PC-3 (cell line): ENCODE measurements at regions not wholly inside any gene's neighbourhood (a gene's known extent, or its start where the extent isn't known, plus 50 kb on each side); places are given as distances from the start of the nearest gene placed in this dataset.

Experiments
- ATAC-seq: fragments of 200-7000 bp; cut with Tn5 transposase; 2 replicates; pipeline ENCODE4 v1.9.1; 2020; ENCODE audit warnings: mild to moderate bottlenecking, moderate library complexity
- BruUV-seq: library from RNA; stranded (reverse); fragments of 400-500 nt; replicated peaks from 2 replicates; lab custom pipeline; 2021; lab: Mats Ljungman, UMichigan
- CTCF ChIA-PET: fragments of 300-600 bp; sonication (Branson Sonifier 250); formaldehyde crosslinking; loops from one replicate; lab custom pipeline; 2022; ENCODE audit warnings: antibody characterized with exemption; lab: Charles Lee
- POLR2A ChIA-PET: fragments of 300-600 bp; sonication (Branson Sonifier 250); formaldehyde crosslinking; loops from one replicate; lab custom pipeline; 2022; ENCODE audit warnings: antibody characterized with exemption; ENCODE audit not compliant: unreplicated experiment; lab: Charles Lee
- DNase-seq: peaks from one replicate; pipeline ENCODE4 v3.0.0-alpha.2; 2015
- H2AFZ ChIP-seq: fragments of 300-600 bp; sonication (generic); 2 replicates; pipeline ENCODE4 v1.6.0; 2016; ENCODE audit warnings: antibody characterized with exemption, low read length
- H3F3A ChIP-seq: fragments of 300-600 bp; sonication (generic); one replicate; pipeline ENCODE4 v1.6.0; 2017; ENCODE audit warnings: antibody characterized with exemption, low read length, control low read depth, mild to moderate bottlenecking; ENCODE audit not compliant: unreplicated experiment
- H3K27ac ChIP-seq: fragments of 300-600 bp; sonication (generic); 2 replicates; pipeline ENCODE4 v1.5.1; 2016; ENCODE audit warnings: mild to moderate bottlenecking, low read length
- H3K27me3 ChIP-seq: fragments of 300-600 bp; sonication (generic); 2 replicates; pipeline ENCODE4 v1.6.1; 2016; ENCODE audit warnings: low read length, mixed read lengths
- H3K36me3 ChIP-seq: fragments of 300-600 bp; sonication (generic); 2 replicates; pipeline ENCODE4 v1.6.1; 2016; ENCODE audit warnings: low read depth, mixed run types, low read length, mixed read lengths
- H3K4me1 ChIP-seq: fragments of 300-600 bp; sonication (generic); 2 replicates; pipeline ENCODE4 v1.5.1; 2016; ENCODE audit warnings: low read length; ENCODE audit not compliant: insufficient read depth
- H3K4me2 ChIP-seq: fragments of 300-600 bp; sonication (generic); 2 replicates; pipeline ENCODE4 v1.6.0; 2016; ENCODE audit warnings: low read length
- H3K4me3 ChIP-seq: fragments of 300-600 bp; sonication (generic); 2 replicates; pipeline ENCODE4 v1.5.1; 2016; ENCODE audit warnings: mild to moderate bottlenecking, low read length, mixed read lengths
- H3K79me2 ChIP-seq: fragments of 300-600 bp; sonication (generic); 2 replicates; pipeline ENCODE4 v1.6.1; 2017; ENCODE audit warnings: low read length, mixed read lengths
- H3K9ac ChIP-seq: fragments of 300-600 bp; sonication (generic); 2 replicates; pipeline ENCODE4 v1.6.0; 2016; ENCODE audit warnings: mild to moderate bottlenecking, low read length
- H3K9me2 ChIP-seq: fragments of 300-600 bp; sonication (generic); replicated peaks from 2 replicates; pipeline ENCODE4 v1.6.1; 2016; ENCODE audit warnings: mixed run types, low read length, mixed read lengths
- H3K9me3 ChIP-seq: fragments of 300-600 bp; sonication (generic); 2 replicates; pipeline ENCODE4 v1.6.1; 2016; ENCODE audit warnings: low read length, mixed read lengths
- H4K20me1 ChIP-seq: fragments of 300-600 bp; sonication (generic); 2 replicates; pipeline ENCODE4 v1.6.1; 2016; ENCODE audit warnings: low read length, mixed read lengths
- EZH2 ChIP-seq: fragments of 300-600 bp; sonication (generic); IDR thresholded peaks from one replicate; pipeline ENCODE4 v1.6.1; 2017; ENCODE audit warnings: antibody characterized with exemption, mild to moderate bottlenecking, low read length; ENCODE audit not compliant: unreplicated experiment
- EZH2phosphoT487 ChIP-seq: fragments of 300-600 bp; sonication (generic); IDR thresholded peaks from 2 replicates; pipeline ENCODE4 v1.6.1; 2018; ENCODE audit warnings: mild to moderate bottlenecking, antibody characterized with exemption, low read length, borderline replicate concordance
- intact Hi-C: fragments of 100-400 bp; cut with micrococcal nuclease; formaldehyde crosslinking; loops from 2 replicates; pipeline ENCODE4 v1.9.0; 2023
- TF ChIP-seq, protein P1 (sequence below): fragments of 300-600 bp; sonication (generic); conservative IDR thresholded peaks from 2 replicates; pipeline ENCODE4 v1.5.1; 2017; ENCODE audit warnings: antibody characterized with exemption, low read depth, mild to moderate bottlenecking, low read length

DNA sequence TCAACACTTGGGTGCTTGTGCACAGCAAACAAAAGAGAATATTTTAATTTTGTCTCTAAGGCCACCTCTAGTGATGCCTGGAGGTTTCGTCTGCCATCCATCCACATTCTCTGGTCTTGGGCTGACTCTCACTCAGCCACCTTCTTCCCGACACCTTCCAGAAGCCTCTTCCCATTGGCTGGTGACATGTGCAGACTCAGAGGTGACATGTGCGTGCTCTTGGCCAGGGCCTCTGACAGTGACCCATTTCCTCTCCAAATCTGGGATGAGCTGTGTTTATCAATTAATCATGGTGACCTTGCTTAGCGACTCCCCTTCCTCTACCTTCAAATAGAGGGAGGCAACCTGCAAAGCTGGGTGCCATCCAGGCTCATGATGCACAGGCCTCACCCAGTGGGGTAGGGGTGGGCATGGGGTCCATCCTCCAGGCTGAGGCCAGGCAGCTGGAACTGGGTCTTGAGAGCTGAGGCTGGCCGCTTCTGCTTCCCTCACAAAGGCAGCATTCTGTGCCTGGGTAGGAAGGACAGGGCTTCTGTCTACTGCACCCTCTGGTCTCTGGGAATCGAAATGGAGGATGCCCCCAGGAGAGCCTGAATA, 91.8 kb downstream of the DHCR7 start:
- intact Hi-C loops: no loop called here
- CTCF ChIA-PET: no interaction called here
- POLR2A ChIA-PET: no interaction called here

GRCh38 chr11:71355281-71355680, 92.9 kb downstream of the DHCR7 start:
- TF ChIP-seq, protein P1, sequence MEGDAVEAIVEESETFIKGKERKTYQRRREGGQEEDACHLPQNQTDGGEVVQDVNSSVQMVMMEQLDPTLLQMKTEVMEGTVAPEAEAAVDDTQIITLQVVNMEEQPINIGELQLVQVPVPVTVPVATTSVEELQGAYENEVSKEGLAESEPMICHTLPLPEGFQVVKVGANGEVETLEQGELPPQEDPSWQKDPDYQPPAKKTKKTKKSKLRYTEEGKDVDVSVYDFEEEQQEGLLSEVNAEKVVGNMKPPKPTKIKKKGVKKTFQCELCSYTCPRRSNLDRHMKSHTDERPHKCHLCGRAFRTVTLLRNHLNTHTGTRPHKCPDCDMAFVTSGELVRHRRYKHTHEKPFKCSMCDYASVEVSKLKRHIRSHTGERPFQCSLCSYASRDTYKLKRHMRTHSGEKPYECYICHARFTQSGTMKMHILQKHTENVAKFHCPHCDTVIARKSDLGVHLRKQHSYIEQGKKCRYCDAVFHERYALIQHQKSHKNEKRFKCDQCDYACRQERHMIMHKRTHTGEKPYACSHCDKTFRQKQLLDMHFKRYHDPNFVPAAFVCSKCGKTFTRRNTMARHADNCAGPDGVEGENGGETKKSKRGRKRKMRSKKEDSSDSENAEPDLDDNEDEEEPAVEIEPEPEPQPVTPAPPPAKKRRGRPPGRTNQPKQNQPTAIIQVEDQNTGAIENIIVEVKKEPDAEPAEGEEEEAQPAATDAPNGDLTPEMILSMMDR: no peak
- TF ChIP-seq EZH2phosphoT487 (no peak), EZH2 (no peak)
- ChIA-PET POLR2A (no interaction called here), CTCF (no interaction called here)
- Histone ChIP-seq H4K20me1 (no peaks in the 10 kb centered on the region), H3K4me2 (no peak overlapping the region), H3K79me2 (no peaks in the 10 kb centered on the region), H3K9me3 (no peaks in the 10 kb centered on the region), H3K9me2 (no peaks in the 10 kb centered on the region), H2AFZ (no peak overlapping the region), H3K36me3 (no peaks in the 10 kb centered on the region), H3K27ac (no peak overlapping the region), H3K4me1 (no peaks in the 10 kb centered on the region), H3K4me3 (no peak overlapping the region), H3K27me3 (peaks cover 51% of the 10 kb centered on the region), H3K9ac (no peak overlapping the region), H3F3A (no peaks in the 10 kb centered on the region)
- no peak for ATAC-seq
- peak; percentile 27 for DNase-seq
- BruUV-seq: no TSS peak
- intact Hi-C loops: no loop called here

More for the DNA sequence above, 91.8 kb downstream of the DHCR7 start:
- DNase-seq: no peak
- no peaks in the 10 kb centered on the region for H3K9me2 ChIP-seq
- no peak overlapping the region for H3K9ac ChIP-seq
- H4K20me1 ChIP-seq: no peaks in the 10 kb centered on the region
- H3K27me3 ChIP-seq: peaks cover 51% of the 10 kb centered on the region
- H2AFZ ChIP-seq: no peak overlapping the region
- H3F3A ChIP-seq: no peaks in the 10 kb centered on the region
- TF ChIP-seq, protein P1: no peak
- TF ChIP-seq EZH2: no peak
- no peak for TF ChIP-seq EZH2phosphoT487
- H3K4me3 ChIP-seq: no peak overlapping the region
- H3K4me2 ChIP-seq: no peak overlapping the region
- no TSS peak for BruUV-seq
- no peak overlapping the region for H3K27ac ChIP-seq
- no peaks in the 10 kb centered on the region for H3K36me3 ChIP-seq
- ATAC-seq: no peak
- no peaks in the 10 kb centered on the region for H3K79me2 ChIP-seq
- H3K9me3 ChIP-seq: no peaks in the 10 kb centered on the region
- no peaks in the 10 kb centered on the region for H3K4me1 ChIP-seq

- Histone ChIP-seq H2AFZ (no peak overlapping the region), H3K27me3 (peaks cover 48% of the 10 kb centered on the region)
- CTCF ChIA-PET: no interaction called here
Observed at GRCh38 chr11:71354394-71355105, 93.6 kb downstream of the DHCR7 start.

More at GRCh38 chr11:71354394-71355105, 93.6 kb downstream of the DHCR7 start:
- H3K9ac ChIP-seq: no peak overlapping the region
- H3K4me3 ChIP-seq: no peak overlapping the region
- POLR2A ChIA-PET: no interaction called here
- intact Hi-C loops: no loop called here
- H3K4me2 ChIP-seq: no peak overlapping the region
- no peaks in the 10 kb centered on the region for H3K4me1 ChIP-seq
- no peaks in the 10 kb centered on the region for H4K20me1 ChIP-seq
- no peaks in the 10 kb centered on the region for H3K9me2 ChIP-seq
- no peaks in the 10 kb centered on the region for H3K36me3 ChIP-seq
- H3K9me3 ChIP-seq: no peaks in the 10 kb centered on the region
- BruUV-seq: no TSS peak
- ATAC-seq (no peak), DNase-seq (no peak)
- no peak overlapping the region for H3K27ac ChIP-seq
- TF ChIP-seq, protein P1: no peak
- TF ChIP-seq EZH2phosphoT487 (no peak), EZH2 (no peak)
- no peaks in the 10 kb centered on the region for H3F3A ChIP-seq
- H3K79me2 ChIP-seq: no peaks in the 10 kb centered on the region
